Immature natural killer cell (primary cell): ENCODE measurements at regions not wholly inside any gene's neighbourhood (a gene's known extent, or its start where the extent isn't known, plus 50 kb on each side); places are given as distances from the start of the nearest gene placed in this dataset.
"Not testable (repeated sequence)": the region's sequence is repeated elsewhere in the genome, so short reads cannot be mapped to it uniquely, and the experiment has no call there.

Source experiments
- DNase-seq, 3 donors: peaks; one replicate each; pipeline ENCODE4 v3.0.0; 2022; ENCODE audit warnings: mixed read lengths in 1 of 3
- H3K27ac Mint-ChIP-seq, 6 donors: one replicate each; pipeline ENCODE4 v1.8.0; 2020; ENCODE audit warnings: mixed read lengths in 6 of 6, mild to moderate bottlenecking in 5 of 6, inconsistent platforms in 4 of 6, moderate library complexity in 3 of 6
- H3K27me3 Mint-ChIP-seq, 3 donors: one replicate each; pipeline ENCODE4 v1.8.0; 2020 to 2021; ENCODE audit warnings: low read depth in 3 of 3, mild to moderate bottlenecking in 3 of 3, mixed read lengths in 3 of 3, moderate library complexity in 3 of 3, inconsistent platforms in 1 of 3
- H3K36me3 Mint-ChIP-seq, 3 donors: one replicate each; pipeline ENCODE4 v1.8.0; 2020; ENCODE audit warnings: mixed read lengths in 3 of 3, inconsistent platforms in 2 of 3, mild to moderate bottlenecking in 2 of 3
- H3K4me1 Mint-ChIP-seq, 2 donors: one replicate each; pipeline ENCODE4 v1.8.0; 2020; ENCODE audit warnings: inconsistent platforms in 2 of 2, mild to moderate bottlenecking in 2 of 2, mixed read lengths in 2 of 2, moderate library complexity in 1 of 2
- H3K4me3 Mint-ChIP-seq, 5 donors: one replicate each; pipeline ENCODE4 v1.8.0; 2020; ENCODE audit warnings: mild to moderate bottlenecking in 5 of 5, mixed read lengths in 5 of 5, inconsistent platforms in 3 of 5, moderate library complexity in 3 of 5
- H3K9me3 Mint-ChIP-seq, 6 donors: one replicate each; pipeline ENCODE4 v1.8.0; 2020; ENCODE audit warnings: mild to moderate bottlenecking in 6 of 6, mixed read lengths in 6 of 6, inconsistent platforms in 4 of 6, moderate library complexity in 3 of 6

DNA sequence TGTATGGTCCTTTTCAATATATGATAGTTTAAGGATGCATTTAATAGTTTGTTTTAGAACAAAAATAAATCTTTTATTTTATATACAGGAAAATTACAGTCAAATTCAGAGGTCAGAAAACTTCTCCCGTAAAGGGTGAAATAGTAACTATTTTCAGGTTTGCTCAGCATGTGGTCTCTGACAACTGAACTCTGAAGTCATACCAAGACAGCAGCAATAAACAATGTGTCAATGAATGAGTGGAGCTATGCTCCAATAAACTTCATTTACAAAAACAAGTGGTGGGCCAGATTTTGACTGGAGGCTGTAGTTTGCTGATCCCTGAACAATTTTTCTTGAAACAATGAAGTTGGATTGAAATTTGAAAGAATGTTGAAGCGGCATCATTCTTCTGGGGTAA, 123.6 kb downstream of the ZNF248 start:
- no peak for DNase-seq
- Mint-ChIP-seq H3K4me3 (no peak overlapping the region), H3K27ac (no peak overlapping the region), H3K4me1 (no peaks in the 10 kb centered on the region), H3K9me3 (peaks cover 3 to 45% (median 27%) of the 10 kb centered on the region in 6 donors), H3K36me3 (peaks cover 0 to 5% (median 0%) of the 10 kb centered on the region in 3 donors), H3K27me3 (peaks cover 0 to 2% (median 0%) of the 10 kb centered on the region in 3 donors)

DNA sequence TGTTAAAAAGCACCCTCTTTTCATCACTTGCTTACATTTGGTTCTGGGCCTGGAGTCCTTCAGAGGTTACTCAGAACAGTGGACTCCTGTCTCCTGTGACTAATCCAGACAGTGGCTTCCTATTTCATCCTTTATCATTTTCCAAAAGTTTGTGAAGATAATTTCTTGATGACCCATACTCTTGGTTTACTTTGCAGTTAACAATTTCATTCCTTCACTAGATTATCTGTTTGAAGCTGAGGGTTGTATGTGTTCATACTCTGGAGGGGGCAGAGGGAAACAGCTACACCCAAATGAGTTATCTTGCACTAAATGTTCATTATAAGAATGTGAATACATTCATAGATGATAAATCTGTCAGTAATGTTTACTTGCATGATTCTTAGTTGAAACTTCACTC, 124.7 kb downstream of the ZNF248 start:
- Mint-ChIP-seq H3K27me3 (peaks cover 0 to 2% (median 0%) of the 10 kb centered on the region in 3 donors), H3K4me1 (no peaks in the 10 kb centered on the region), H3K9me3 (peaks cover 3 to 36% (median 24%) of the 10 kb centered on the region in 6 donors), H3K36me3 (peaks cover 0 to 5% (median 0%) of the 10 kb centered on the region in 3 donors), H3K4me3 (no peak overlapping the region), H3K27ac (no peak overlapping the region)
- no peak for DNase-seq

DNA sequence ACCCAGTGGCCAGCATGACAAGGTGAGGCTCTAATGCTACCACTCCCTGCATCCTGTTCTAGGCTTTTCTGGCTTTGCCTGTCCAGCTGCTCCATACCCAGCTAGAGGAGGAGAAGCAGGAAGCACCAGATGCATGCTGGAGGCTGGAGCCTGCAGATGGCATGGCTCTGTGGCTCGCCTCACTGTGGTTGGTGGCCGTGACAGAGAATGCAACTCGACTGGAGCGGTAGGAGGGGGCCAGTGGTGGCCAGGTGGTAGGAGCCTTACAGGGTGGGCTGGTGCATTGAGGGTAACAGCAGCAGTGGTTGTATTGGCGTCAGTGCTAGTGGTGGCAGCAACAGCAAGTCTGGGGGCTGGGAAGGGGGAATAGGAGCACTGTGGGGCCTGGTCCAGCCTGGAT, 128.6 kb downstream of the ZNF248 start:
- H3K27me3 Mint-ChIP-seq, result peaks cover 0 to 2% (median 0%) of the 10 kb centered on the region in 3 donors
- H3K9me3 Mint-ChIP-seq, result peaks cover 7 to 35% (median 13%) of the 10 kb centered on the region in 6 donors
- no peak for DNase-seq
- no peaks in the 10 kb centered on the region for H3K36me3 Mint-ChIP-seq
- H3K27ac Mint-ChIP-seq, result no peak overlapping the region
- no peak overlapping the region for H3K4me3 Mint-ChIP-seq
- H3K4me1 Mint-ChIP-seq, result no peaks in the 10 kb centered on the region

DNA sequence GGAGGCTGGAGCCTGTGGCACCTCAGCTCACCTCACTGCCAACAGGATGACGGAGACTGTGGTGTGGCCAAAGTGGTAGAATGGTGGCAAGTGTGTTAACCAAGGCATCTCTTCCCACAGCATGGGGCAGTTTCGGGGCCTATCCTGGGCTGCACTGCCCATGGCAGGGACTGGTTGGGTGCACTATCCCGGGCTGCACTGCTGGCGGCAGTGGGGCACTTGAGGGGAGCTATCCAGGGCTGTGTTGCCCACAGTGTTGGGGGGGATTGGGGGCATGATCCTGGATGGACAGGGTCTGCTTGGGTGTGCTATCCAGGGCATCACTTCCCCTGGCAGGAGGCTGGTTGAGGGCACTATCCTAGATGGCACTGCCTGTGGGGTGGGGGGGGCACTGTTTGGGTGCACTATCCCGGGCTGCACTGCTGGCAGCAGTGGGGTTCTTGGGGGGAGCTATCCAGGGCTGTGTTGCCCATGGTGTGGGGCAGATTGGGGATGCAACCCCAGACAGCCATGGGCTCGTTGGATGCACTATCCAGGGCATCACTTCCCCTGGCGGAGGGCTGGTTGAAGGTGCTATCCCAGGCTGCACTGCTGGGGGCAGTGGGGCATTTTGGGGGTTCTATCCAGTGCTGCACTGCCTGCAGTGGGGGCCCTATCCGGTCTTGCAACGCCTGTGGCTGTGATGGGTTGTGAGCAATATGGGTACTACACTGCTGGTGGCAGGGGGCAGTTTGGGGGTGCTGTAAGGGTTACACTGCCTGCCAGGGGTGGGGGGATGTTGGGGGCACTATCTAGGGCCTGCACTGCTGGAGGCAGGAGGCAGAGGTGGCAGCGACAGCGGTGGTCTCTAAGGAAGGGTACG, 129.7 kb downstream of the ZNF248 start:
- no peak overlapping the region for H3K27ac Mint-ChIP-seq
- H3K9me3 Mint-ChIP-seq, result peaks cover 7 to 40% (median 16%) of the 10 kb centered on the region in 6 donors
- H3K4me1 Mint-ChIP-seq, result no peaks in the 10 kb centered on the region
- no peak for DNase-seq
- H3K4me3 Mint-ChIP-seq, result no peak overlapping the region
- H3K36me3 Mint-ChIP-seq, result no peaks in the 10 kb centered on the region
- H3K27me3 Mint-ChIP-seq, result peaks cover 0 to 2% (median under 1%) of the 10 kb centered on the region in 3 donors

DNA sequence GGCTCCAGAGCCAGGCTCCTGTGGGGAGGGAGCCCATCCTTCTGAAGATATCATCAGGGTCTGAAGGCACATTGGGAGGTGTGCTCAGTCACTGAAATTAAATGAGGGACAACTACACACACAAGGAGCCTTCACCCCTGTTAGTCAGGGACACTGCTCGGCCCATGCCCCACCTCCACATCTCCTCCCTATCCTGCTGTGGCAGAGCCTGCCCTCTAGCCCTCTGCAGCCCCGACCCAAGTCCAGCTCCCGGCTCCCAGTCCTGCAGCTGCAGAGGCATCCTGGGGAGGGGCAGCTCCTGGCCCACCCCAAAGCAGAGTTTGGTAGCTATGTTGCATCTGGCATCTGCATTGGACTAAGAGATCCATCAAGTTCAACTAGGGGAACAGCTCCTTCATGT, 136.3 kb downstream of the ZNF248 start:
- Mint-ChIP-seq H3K27me3 (peaks cover 0 to 4% (median 0%) of the 10 kb centered on the region in 3 donors), H3K36me3 (no peaks in the 10 kb centered on the region), H3K9me3 (peaks cover 6 to 51% (median 30%) of the 10 kb centered on the region in 6 donors), H3K27ac (no peak overlapping the region), H3K4me3 (no peak overlapping the region), H3K4me1 (no peaks in the 10 kb centered on the region)
- no peak for DNase-seq

DNA sequence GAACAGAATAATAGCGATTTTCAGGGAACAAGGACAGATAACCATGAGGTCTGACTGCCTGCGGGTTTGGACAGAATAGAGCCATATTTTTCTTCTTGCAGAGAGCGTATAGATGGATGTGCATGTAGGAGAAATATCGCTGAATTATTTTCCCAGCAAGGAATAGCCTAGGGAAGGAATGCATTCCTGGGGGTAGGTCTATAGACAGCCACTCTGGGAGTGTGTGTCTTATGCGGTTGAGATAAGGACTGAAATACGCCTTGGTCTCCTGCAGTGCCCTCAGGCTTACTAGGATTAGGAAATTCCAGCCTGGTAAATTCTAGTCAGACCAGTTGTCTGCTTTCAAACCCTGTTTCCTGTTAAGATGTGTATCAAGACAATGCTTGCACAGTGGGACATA, 139.3 kb downstream of the ZNF248 start:
- H3K4me1 Mint-ChIP-seq, DNase-seq, H3K36me3 Mint-ChIP-seq, H3K27ac Mint-ChIP-seq, H3K27me3 Mint-ChIP-seq, H3K4me3 Mint-ChIP-seq: not testable (repeated sequence)
- peaks cover 9 to 42% (median 31%) of the 10 kb centered on the region in 6 donors for H3K9me3 Mint-ChIP-seq

DNA sequence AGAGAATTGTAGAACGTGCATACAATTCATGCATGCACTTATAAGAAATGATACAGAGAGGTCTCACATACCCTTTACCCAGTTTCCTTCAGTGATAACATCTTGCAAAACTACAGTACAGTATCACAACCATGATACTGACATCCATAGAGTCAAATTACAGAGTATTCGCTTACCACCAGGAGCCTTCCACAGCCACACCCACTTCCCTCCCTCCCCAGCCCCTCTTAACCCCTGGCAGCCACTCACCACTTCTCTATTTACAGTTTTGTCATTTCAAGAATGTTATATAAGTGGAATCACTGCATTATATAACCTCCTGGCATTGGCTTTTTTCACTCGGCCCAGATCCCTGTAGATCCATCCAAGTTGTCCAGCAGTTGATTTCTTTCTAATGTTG, 143.8 kb downstream of the ZNF248 start:
- H3K4me3 Mint-ChIP-seq, result no peak overlapping the region
- no peaks in the 10 kb centered on the region for H3K27me3 Mint-ChIP-seq
- H3K4me1 Mint-ChIP-seq, result no peaks in the 10 kb centered on the region
- H3K9me3 Mint-ChIP-seq, result peaks cover 10 to 26% (median 22%) of the 10 kb centered on the region in 6 donors
- H3K36me3 Mint-ChIP-seq, result no peaks in the 10 kb centered on the region
- no peak overlapping the region for H3K27ac Mint-ChIP-seq
- DNase-seq, result no peak

DNA sequence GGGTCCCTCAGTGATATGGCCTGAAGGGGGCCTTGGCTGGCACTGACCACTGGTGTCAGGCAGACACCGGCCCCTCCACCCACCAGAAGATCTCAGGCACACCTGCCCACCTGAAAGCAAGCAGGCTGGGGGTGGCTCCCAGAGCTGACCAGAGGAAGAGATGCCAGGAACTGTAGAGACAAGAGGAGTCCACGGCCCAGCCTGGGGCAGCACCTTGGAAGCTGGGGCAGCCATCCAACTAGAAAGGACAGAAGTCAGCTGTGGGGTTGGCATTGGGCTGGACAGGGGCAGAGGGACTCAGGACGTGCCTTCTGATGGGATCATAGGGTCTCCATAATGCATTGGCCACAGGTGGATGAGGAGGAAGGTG, 144.3 kb downstream of the ZNF248 start:
- DNase-seq, result no peak
- Mint-ChIP-seq H3K27ac (no peak overlapping the region), H3K4me3 (no peak overlapping the region), H3K9me3 (peaks cover 6 to 26% (median 17%) of the 10 kb centered on the region in 6 donors), H3K4me1 (no peaks in the 10 kb centered on the region), H3K36me3 (no peaks in the 10 kb centered on the region), H3K27me3 (peaks cover 0 to 1% (median 0%) of the 10 kb centered on the region in 3 donors)

DNA sequence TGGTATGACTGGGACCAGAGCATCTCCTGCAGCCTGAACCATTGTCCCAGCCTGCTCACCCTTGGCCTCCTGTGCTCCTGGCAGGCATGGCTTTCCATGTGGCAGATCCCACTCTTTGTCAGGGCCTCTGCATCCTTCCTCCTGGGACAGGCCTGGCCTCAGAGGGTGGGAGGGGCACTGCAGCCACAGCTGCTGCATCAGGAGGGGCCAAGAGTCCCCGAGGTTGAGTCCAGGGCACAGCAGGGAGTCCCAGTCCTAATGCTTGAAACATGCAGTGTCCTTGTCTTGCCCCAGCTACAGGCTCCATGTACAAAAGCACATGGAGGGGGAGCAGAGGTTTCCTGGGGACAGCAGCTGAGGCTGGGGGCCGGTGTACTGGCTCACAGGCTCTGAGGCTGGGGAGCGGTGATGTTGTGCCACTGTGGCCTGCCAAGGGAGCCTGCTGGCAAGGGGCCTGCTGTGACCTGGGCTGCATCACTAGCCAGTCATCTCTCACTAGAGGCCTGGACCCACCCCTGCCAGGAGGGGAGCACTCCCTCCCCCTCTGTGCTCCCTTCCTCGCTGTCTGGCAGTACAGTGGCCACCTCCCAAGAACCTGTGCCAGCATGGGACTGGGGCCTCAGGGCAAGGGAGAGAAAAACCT, 144.8 kb downstream of the ZNF248 start:
- peaks cover 6 to 24% (median 14%) of the 10 kb centered on the region in 6 donors for H3K9me3 Mint-ChIP-seq
- H3K36me3 Mint-ChIP-seq, result no peaks in the 10 kb centered on the region
- H3K27ac Mint-ChIP-seq, result no peak overlapping the region
- no peak for DNase-seq
- H3K27me3 Mint-ChIP-seq, result peaks cover 0 to 2% (median 0%) of the 10 kb centered on the region in 3 donors
- H3K4me3 Mint-ChIP-seq, result no peak overlapping the region
- no peaks in the 10 kb centered on the region for H3K4me1 Mint-ChIP-seq

DNA sequence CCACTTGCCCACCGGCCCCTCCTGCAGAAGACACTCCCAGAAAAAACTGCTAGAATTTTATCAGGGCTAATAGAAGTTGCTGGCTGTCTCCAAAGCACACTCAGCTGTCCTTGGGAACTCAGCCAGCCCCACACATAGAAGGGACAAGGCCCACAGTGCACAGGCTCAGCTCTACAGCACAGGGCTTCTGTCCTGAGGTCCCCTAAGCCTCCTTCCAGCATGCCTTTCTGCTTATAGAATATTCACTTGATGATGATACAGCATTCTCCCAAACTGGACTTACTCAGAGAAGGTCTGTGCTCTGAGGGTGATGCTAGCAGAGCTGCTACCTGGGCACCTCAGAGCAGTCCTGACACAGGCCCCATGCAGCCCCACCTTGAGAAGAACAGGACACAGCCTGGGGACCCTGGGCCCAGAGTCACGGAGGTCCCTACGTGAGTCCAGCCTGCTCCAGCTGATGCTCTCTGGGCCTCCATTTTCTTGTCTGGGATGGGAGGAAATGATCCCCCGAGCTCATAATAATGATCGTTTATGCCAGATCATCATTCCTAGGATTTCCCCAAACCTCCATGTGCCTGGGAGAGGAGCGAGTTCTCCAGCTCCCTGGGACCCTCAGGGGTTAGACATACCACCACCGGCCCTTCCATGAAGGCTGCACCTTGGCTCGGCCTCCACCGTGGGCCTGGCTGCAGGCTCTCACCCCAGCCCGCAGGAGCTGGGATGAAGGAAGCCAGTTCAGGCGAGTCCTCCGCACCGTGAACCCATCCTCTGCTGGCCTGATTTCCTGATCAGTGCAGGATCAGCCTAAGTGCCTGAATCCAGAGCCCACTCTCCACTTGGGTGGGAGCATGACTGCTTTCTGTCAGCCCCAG, 145.6 kb downstream of the ZNF248 start:
- Mint-ChIP-seq H3K4me3 (no peak overlapping the region), H3K27me3 (peaks cover 0 to 2% (median 0%) of the 10 kb centered on the region in 3 donors), H3K36me3 (no peaks in the 10 kb centered on the region), H3K4me1 (no peaks in the 10 kb centered on the region), H3K9me3 (peaks cover 4 to 17% (median 14%) of the 10 kb centered on the region in 6 donors), H3K27ac (no peak overlapping the region)
- DNase-seq, result no peak

DNA sequence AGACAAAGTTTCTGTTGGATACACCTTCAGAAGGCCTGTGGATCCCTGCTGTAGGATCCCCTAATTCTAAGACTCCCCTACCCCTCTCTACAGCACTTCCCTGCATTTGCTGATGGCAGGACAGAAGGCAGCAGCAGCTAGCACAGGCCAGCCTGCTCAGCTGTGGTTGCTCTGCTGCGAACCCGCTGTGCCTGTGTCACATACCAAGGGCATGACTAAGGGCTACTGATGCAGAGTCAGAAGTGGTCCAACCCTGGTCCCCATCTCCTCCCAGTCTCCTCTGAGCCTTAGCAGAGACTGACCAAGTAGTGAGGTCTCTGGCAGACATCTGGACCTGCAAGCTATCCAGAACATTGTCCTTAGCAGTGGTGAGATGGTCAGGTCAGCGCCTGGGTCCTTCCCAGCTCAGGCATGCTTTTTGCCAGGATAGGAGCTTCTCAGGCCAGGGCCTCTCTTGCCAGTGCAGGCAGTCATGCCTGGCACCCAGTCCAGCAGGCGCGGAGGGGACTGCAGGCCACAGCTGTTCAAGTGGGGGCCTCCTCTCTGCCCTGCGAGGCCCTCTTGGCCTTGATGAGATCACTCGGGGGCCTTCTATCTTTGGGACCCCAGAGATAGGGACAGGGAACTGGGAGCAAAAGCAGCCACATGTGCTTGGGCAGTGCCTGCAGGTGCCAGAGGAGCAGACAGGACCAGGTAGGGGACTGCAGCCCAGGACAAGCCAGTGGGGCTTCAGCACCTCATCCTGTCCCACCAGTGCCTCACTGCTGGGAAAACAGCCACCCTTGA, 146.4 kb downstream of the ZNF248 start:
- Mint-ChIP-seq H3K27ac (no peak overlapping the region), H3K36me3 (no peaks in the 10 kb centered on the region), H3K27me3 (peaks cover 0 to 2% (median 0%) of the 10 kb centered on the region in 3 donors), H3K4me3 (no peak overlapping the region), H3K4me1 (no peaks in the 10 kb centered on the region), H3K9me3 (peaks cover 6 to 17% (median 14%) of the 10 kb centered on the region in 6 donors)
- no peak for DNase-seq

DNA sequence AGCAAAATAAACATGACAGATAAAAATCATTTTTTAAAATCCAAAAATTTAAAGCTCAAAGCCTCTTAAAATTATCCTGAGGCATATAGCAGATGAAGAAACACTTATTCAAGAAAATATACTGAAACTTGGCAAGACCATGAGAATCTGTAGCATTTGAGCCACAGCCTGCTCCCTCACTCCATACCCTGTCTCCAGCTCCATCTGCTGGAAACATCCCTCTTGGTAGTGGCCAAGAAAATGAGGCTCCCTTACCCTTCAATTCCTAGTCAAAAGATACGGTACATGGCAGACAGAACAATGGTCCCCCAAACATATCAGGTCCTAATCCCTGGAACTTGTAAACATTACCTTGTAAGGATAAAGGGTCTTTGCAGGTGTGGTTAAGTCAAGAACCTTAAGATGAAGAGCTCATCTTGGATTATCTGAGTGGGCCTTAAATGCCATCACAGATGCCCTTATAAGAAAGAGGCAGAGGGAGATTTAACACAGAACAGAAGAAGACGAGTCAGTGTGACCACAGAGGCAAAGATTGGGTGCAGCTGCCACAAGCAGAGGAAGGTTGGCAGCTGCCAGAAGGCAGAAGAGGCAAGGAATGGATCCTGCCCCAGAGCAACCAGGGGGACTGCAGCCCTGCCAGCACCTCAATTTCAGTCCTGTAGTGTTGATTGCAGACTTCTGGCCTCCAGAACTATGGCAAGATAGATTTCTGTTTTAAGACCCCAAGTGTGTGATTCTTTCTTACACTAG, 149.4 kb downstream of the ZNF248 start:
- H3K27ac Mint-ChIP-seq, result no peak overlapping the region

More for the DNA sequence above, 149.4 kb downstream of the ZNF248 start:
- H3K9me3 Mint-ChIP-seq, result peaks cover 8 to 19% (median 16%) of the 10 kb centered on the region in 6 donors
- no peaks in the 10 kb centered on the region for H3K36me3 Mint-ChIP-seq
- H3K27me3 Mint-ChIP-seq, result peaks cover 0 to 2% (median 0%) of the 10 kb centered on the region in 3 donors
- H3K4me3 Mint-ChIP-seq, result no peak overlapping the region
- no peaks in the 10 kb centered on the region for H3K4me1 Mint-ChIP-seq
- no peak for DNase-seq
